NT2/D1 (cell line): ENCODE measurements at regions not wholly inside any gene's neighbourhood (a gene's known extent, or its start where the extent isn't known, plus 50 kb on each side); places are given as distances from the start of the nearest gene placed in this dataset.

Experiments used
- SUZ12 ChIP-seq: IDR thresholded peaks from 2 replicates; pipeline ENCODE4 v1.6.1; 2011; ENCODE audit not compliant: insufficient read length, insufficient read depth; ENCODE audit errors: extremely low read depth
- YY1 ChIP-seq: IDR thresholded peaks from 2 replicates; pipeline ENCODE4 v1.6.1; 2011; ENCODE audit not compliant: insufficient read length, insufficient read depth
- ZNF274 ChIP-seq: IDR thresholded peaks from 2 replicates; pipeline ENCODE4 v1.6.1; 2011; ENCODE audit warnings: mild to moderate bottlenecking, low read depth, low read length

DNA sequence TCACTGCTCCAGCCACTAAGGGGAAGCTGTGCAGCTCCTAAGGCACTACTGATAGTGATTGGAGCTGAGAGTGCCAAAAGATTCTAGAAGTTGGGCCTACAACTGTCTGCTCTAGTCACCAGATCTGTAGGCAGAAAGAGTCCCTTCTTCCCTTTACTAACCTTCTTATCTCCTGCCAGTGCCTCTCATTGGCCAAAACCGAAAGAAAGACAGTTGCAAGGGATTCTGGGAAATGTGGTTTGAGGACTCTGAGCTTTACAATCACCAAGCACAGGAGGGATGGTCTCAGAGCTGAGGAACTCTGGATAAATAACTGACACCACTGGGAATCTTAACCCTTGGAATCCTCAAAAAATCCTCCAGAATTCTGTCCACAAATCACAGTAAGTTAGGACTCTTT is 615.8 kb downstream of the CCSER2 start:
- TF ChIP-seq ZNF274 = no peak
- TF ChIP-seq YY1 = no peak
- no peak for TF ChIP-seq SUZ12
